Kidney (tissue), 13 donors: ENCODE measurements at regions not wholly inside any gene's neighbourhood (a gene's known extent, or its start where the extent isn't known, plus 50 kb on each side); places are given as distances from the start of the nearest gene placed in this dataset.

Source experiments
- DNase-seq, 5 donors: peaks; one replicate each; pipeline ENCODE4 v3.0.0-alpha.2; 2013 to 2020
- FAIRE-seq: peaks from 2 replicates; lab custom pipeline; 2012; peaks lifted over from hg19 to GRCh38; lab: Jason Lieb, UNC
- H3K27ac ChIP-seq, 2 donors: one replicate each; pipeline ENCODE4 v1.7.0; 2013; ENCODE audit warnings: low read depth in 2 of 2, low read length in 2 of 2, inconsistent platforms in 1 of 2
- H3K27me3 ChIP-seq: one replicate; pipeline ENCODE4 v1.7.1; 2013; ENCODE audit warnings: low read length, inconsistent platforms; ENCODE audit not compliant: control insufficient read depth, insufficient read depth
- H3K36me3 ChIP-seq, 3 donors: one replicate each; pipeline versions ENCODE4 v1.7.0 to v1.7.1; 2013; ENCODE audit warnings: low read length in 3 of 3, control low read depth in 1 of 3, inconsistent platforms in 1 of 3; ENCODE audit not compliant: insufficient read depth in 3 of 3, control insufficient read depth in 2 of 3
- H3K4me1 ChIP-seq, 3 donors: one replicate each; pipeline versions ENCODE4 v1.7.0 to v1.7.1; 2013; ENCODE audit warnings: low read length in 3 of 3, inconsistent platforms in 1 of 3, low read depth in 1 of 3; ENCODE audit not compliant: control insufficient read depth in 2 of 3, insufficient read depth in 2 of 3
- H3K4me3 ChIP-seq, 3 donors: one replicate each; pipeline versions ENCODE4 v1.7.0 to v1.8.1; 2013; ENCODE audit warnings: low read length in 3 of 3, control low read depth in 1 of 3, inconsistent platforms in 1 of 3
- H3K9ac ChIP-seq, 3 donors: one replicate each; pipeline versions ENCODE4 v1.7.0 to v1.7.1; 2013; ENCODE audit warnings: low read length in 3 of 3, control low read depth in 1 of 3, inconsistent platforms in 1 of 3
- H3K9me3 ChIP-seq, 3 donors: one replicate each; pipeline versions ENCODE4 v1.7.0 to v1.7.1; 2013; ENCODE audit warnings: low read length in 3 of 3, control low read depth in 1 of 3, inconsistent platforms in 1 of 3; ENCODE audit not compliant: control insufficient read depth in 2 of 3, insufficient read depth in 1 of 3
- CTCF ChIP-seq: IDR thresholded peaks from 3 replicates; pipeline ENCODE4 v1.5.1; 2012; ENCODE audit warnings: mild to moderate bottlenecking, moderate library complexity, borderline replicate concordance; ENCODE audit not compliant: insufficient read depth; ENCODE audit errors: extremely low read depth
- intact Hi-C: fragments of 100-400 bp; cut with DNase I; formaldehyde crosslinking; loops from one replicate; pipeline ENCODE4 v1.11.1; 2022
- donor health status: control.
- donor health status: control.
- donor health status: control.
- donor health status: control.
- donor health status: control.
- donor health status: DM: yes; HTN: yes; CAD: no.
- donor health status: Normal renal cell carcinoma (clear cell type).

GRCh38 chr3:105987809-105988208, 119.0 kb upstream of the CBLB start:
- Histone ChIP-seq H3K9me3 (no peaks in the 10 kb centered on the region), H3K27me3 (no peaks in the 10 kb centered on the region), H3K4me3 (no peak overlapping the region), H3K9ac (no peak overlapping the region), H3K4me1 (no peaks in the 10 kb centered on the region), H3K36me3 (no peaks in the 10 kb centered on the region), H3K27ac (no peak overlapping the region)
- TF ChIP-seq CTCF, result no peak
- intact Hi-C loops, result no loop called here
- no peak for DNase-seq
- FAIRE-seq, result no peak

GRCh38 chr3:105988540-105989212, 119.9 kb upstream of the CBLB start:
- no peak for TF ChIP-seq CTCF
- Histone ChIP-seq H3K27ac (no peak overlapping the region), H3K9ac (no peak overlapping the region), H3K27me3 (no peaks in the 10 kb centered on the region), H3K4me1 (no peaks in the 10 kb centered on the region), H3K4me3 (no peak overlapping the region), H3K9me3 (no peaks in the 10 kb centered on the region), H3K36me3 (no peaks in the 10 kb centered on the region)
- no peak for FAIRE-seq
- intact Hi-C loops, result no loop called here
- DNase-seq, result peak in 2 of 5 donors; percentile 22 to 74

GRCh38 chr3:105996781-105997180, 128.0 kb upstream of the CBLB start:
- Histone ChIP-seq H3K9ac (no peak overlapping the region), H3K9me3 (no peaks in the 10 kb centered on the region), H3K27ac (no peak overlapping the region), H3K27me3 (no peaks in the 10 kb centered on the region), H3K4me3 (no peak overlapping the region), H3K36me3 (no peaks in the 10 kb centered on the region), H3K4me1 (no peaks in the 10 kb centered on the region)
- FAIRE-seq (no peak), DNase-seq (no peak)
- no peak for TF ChIP-seq CTCF
- intact Hi-C loops, result no loop called here

GRCh38 chr3:105997466-105997799, 128.6 kb upstream of the CBLB start:
- Histone ChIP-seq H3K4me3 (no peak overlapping the region), H3K9ac (no peak overlapping the region), H3K4me1 (no peaks in the 10 kb centered on the region), H3K27ac (no peak overlapping the region), H3K36me3 (no peaks in the 10 kb centered on the region), H3K27me3 (no peaks in the 10 kb centered on the region), H3K9me3 (no peaks in the 10 kb centered on the region)
- TF ChIP-seq CTCF, result no peak
- DNase-seq, result no peak
- no peak for FAIRE-seq
- intact Hi-C loops, result no loop called here
